ENCODE measurements at regions not wholly inside any gene's neighbourhood (a gene's known extent, or its start where the extent isn't known, plus 50 kb on each side); places are given as distances from the start of the nearest gene placed in this dataset.

DNA sequence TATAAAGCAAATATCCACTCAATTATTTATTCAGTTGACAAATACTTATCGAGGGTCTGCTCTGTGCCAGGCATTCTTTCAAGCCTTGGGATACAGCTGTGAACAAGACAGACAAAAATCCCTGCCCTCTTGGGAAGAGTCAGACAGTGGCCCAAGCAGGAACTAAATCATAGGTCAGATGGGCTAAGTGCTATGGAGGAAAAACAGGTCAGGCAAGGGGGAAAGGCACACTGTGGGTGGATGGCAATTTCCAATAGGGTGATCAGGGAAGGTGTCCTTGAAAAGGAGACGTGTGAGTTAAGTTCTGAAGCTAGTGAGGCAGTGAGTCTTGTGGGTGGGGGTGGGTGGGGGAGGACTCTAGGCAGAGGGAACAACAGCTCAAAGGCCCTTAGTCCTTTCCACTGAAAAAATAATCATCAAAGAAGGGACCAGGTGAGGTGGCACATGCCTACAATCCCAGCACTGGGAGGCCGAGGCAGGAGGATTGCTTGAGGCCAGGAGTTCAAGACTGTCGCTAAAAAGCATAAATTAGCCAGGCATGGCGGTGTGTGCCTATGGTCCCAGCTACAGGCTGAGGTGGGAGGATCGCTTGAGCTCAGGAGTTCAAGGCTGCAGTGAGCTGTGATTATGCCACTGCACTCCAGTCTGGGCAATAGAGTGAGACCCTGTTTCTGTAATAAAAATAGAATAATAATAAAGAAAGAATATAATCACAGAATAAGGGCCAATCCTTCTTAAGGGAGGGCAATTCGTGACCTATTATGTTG, 95.2 kb upstream of the CPEB4 start:
- TF ChIP-seq GATA2 (IDR thresholded peaks at IDR 0.05; ENCODE audit: low read depth, low read length), result no peak
- TF ChIP-seq GATA3 (IDR thresholded peaks at IDR 0.05; ENCODE audit: low read depth, low read length), result no peak
